ENCODE measurements at regions not wholly inside any gene's neighbourhood (a gene's known extent, or its start where the extent isn't known, plus 50 kb on each side); places are given as distances from the start of the nearest gene placed in this dataset.
A peak's percentile ranks its signal among the peaks of the same experiment; 100 is the strongest.

GRCh38 chr19:31214086-31214485 lies 135.2 kb downstream of the TSHZ3 start:
- Histone ChIP-seq H3K4me1 (ENCODE audit: control insufficient read depth, extremely low read depth, insufficient read depth, low read length) (peaks cover 8% of the 10 kb centered on the region), H3K4me3 (replicated peaks in 1 of 4; ENCODE audit: control extremely low read depth in 1 of 4, insufficient read depth in 1 of 4, low read depth in 3 of 4, low read length in 4 of 4) (no peak overlapping the region), H3K36me3 (ENCODE audit: control insufficient read depth, insufficient read depth, low read length) (no peaks in the 10 kb centered on the region), H3K4me2 (ENCODE audit: extremely low read depth, insufficient read depth, low read length) (peak overlapping the region; percentile 62), H3K27me3 (ENCODE audit: control insufficient read depth, insufficient read depth, low read length) (no peaks in the 10 kb centered on the region), H4K20me1 (ENCODE audit: control insufficient read depth, extremely low read depth, insufficient read depth, low read length) (no peaks in the 10 kb centered on the region), H3K27ac (ENCODE audit: insufficient read depth, low read length) (peak overlapping the region; percentile 90), H2AFZ (ENCODE audit: low read length) (no peak overlapping the region), H3K9me3 (ENCODE audit: control insufficient read depth, insufficient read depth, low read depth, low read length) (no peaks in the 10 kb centered on the region), H3K9ac (ENCODE audit: insufficient read depth, low read length) (peak overlapping the region; percentile 10), H3K79me2 (ENCODE audit: control insufficient read depth, insufficient read depth, low read length) (no peaks in the 10 kb centered on the region)
- peak; percentile 99 to 100 for DNase-seq (ENCODE audit: low read depth in 2 of 2)
- TF ChIP-seq CTCF (conservative IDR thresholded peaks at IDR 0.05 in 1 of 2, IDR thresholded peaks at IDR 0.05 in 1 of 2; ENCODE audit: low read depth in 1 of 2, low read length in 2 of 2) (no peak), EZH2 (IDR thresholded peaks at IDR 0.05; ENCODE audit: low read length, missing control alignments) (no peak)

GRCh38 chr19:31211088-31211487 lies 138.1 kb downstream of the TSHZ3 start:
- Histone ChIP-seq H3K4me3 (replicated peaks in 1 of 4; ENCODE audit: control extremely low read depth in 1 of 4, insufficient read depth in 1 of 4, low read depth in 3 of 4, low read length in 4 of 4) (no peak overlapping the region), H3K9me3 (ENCODE audit: control insufficient read depth, insufficient read depth, low read depth, low read length) (no peaks in the 10 kb centered on the region), H3K36me3 (ENCODE audit: control insufficient read depth, insufficient read depth, low read length) (no peaks in the 10 kb centered on the region), H2AFZ (ENCODE audit: low read length) (no peak overlapping the region), H3K9ac (ENCODE audit: insufficient read depth, low read length) (no peak overlapping the region), H3K27me3 (ENCODE audit: control insufficient read depth, insufficient read depth, low read length) (no peaks in the 10 kb centered on the region), H3K4me1 (ENCODE audit: control insufficient read depth, extremely low read depth, insufficient read depth, low read length) (peaks cover 8% of the 10 kb centered on the region), H3K79me2 (ENCODE audit: control insufficient read depth, insufficient read depth, low read length) (no peaks in the 10 kb centered on the region), H4K20me1 (ENCODE audit: control insufficient read depth, extremely low read depth, insufficient read depth, low read length) (no peaks in the 10 kb centered on the region), H3K4me2 (ENCODE audit: extremely low read depth, insufficient read depth, low read length) (no peak overlapping the region), H3K27ac (ENCODE audit: insufficient read depth, low read length) (no peak overlapping the region)
- TF ChIP-seq CTCF (conservative IDR thresholded peaks at IDR 0.05 in 1 of 2, IDR thresholded peaks at IDR 0.05 in 1 of 2; ENCODE audit: low read depth in 1 of 2, low read length in 2 of 2) (no peak), EZH2 (IDR thresholded peaks at IDR 0.05; ENCODE audit: low read length, missing control alignments) (no peak)
- no peak for DNase-seq (ENCODE audit: low read depth in 2 of 2)

- H2AFZ ChIP-seq (ENCODE audit: low read length): no peak overlapping the region
- H3K27me3 ChIP-seq (ENCODE audit: control insufficient read depth, insufficient read depth, low read length): no peaks in the 10 kb centered on the region
- H3K9me3 ChIP-seq (ENCODE audit: control insufficient read depth, insufficient read depth, low read depth, low read length): no peaks in the 10 kb centered on the region
- no peak overlapping the region for H3K9ac ChIP-seq (ENCODE audit: insufficient read depth, low read length)
- H3K4me3 ChIP-seq (replicated peaks in 1 of 4; ENCODE audit: control extremely low read depth in 1 of 4, insufficient read depth in 1 of 4, low read depth in 3 of 4, low read length in 4 of 4): no peak overlapping the region
- no peak overlapping the region for H3K4me2 ChIP-seq (ENCODE audit: extremely low read depth, insufficient read depth, low read length)
- H3K4me1 ChIP-seq (ENCODE audit: control insufficient read depth, extremely low read depth, insufficient read depth, low read length): no peaks in the 10 kb centered on the region
- TF ChIP-seq CTCF (conservative IDR thresholded peaks at IDR 0.05 in 1 of 2, IDR thresholded peaks at IDR 0.05 in 1 of 2; ENCODE audit: low read depth in 1 of 2, low read length in 2 of 2) (no peak), EZH2 (IDR thresholded peaks at IDR 0.05; ENCODE audit: low read length, missing control alignments) (no peak)
- H4K20me1 ChIP-seq (ENCODE audit: control insufficient read depth, extremely low read depth, insufficient read depth, low read length): no peaks in the 10 kb centered on the region
- no peaks in the 10 kb centered on the region for H3K36me3 ChIP-seq (ENCODE audit: control insufficient read depth, insufficient read depth, low read length)
- DNase-seq (ENCODE audit: low read depth in 2 of 2): no peak
- no peak overlapping the region for H3K27ac ChIP-seq (ENCODE audit: insufficient read depth, low read length)
- no peaks in the 10 kb centered on the region for H3K79me2 ChIP-seq (ENCODE audit: control insufficient read depth, insufficient read depth, low read length)
Observed at GRCh38 chr19:31205887-31206518, 143.2 kb downstream of the TSHZ3 start.

Data from fibroblast of lung (primary cell).